GM18907 (cell line): ENCODE measurements at regions not wholly inside any gene's neighbourhood (a gene's known extent, or its start where the extent isn't known, plus 50 kb on each side); places are given as distances from the start of the nearest gene placed in this dataset.

Experiments used
- ATAC-seq: cut with Tn5 transposase; IDR thresholded peaks from one replicate; pipeline ENCODE4 v1.9.1; 2021; ENCODE audit warnings: mild to moderate bottlenecking, moderate library complexity; ENCODE audit not compliant: unreplicated experiment

- no peak for ATAC-seq
Observed at GRCh38 chr1:219405531-219406331, 207.2 kb downstream of the ZC3H11B start.

- no peak for ATAC-seq
Observed at GRCh38 chr1:219404629-219405028, 208.3 kb downstream of the ZC3H11B start.

DNA sequence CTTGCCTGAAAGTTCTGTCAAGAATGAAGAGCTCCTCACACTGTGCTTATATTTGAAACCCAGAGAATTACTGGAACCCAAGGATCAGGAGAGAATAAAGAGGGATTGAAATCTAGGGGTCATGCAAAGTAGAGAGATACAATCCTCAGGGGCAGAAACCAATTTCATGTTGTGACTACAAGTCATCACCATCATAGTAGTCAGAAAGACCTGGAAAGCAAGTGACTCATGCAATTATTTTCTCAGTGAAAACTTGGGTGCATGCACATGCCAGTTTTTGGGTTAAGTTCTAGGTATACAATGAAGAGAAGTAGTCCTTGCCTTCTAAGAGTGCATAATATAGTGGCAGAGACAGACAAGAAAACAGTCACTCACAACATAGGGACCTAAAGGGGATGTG, 210.0 kb downstream of the ZC3H11B start:
- no peak for ATAC-seq

- ATAC-seq, result no peak
Observed at GRCh38 chr1:219401724-219402625, 210.9 kb downstream of the ZC3H11B start.

GRCh38 chr1:219399446-219399845, 213.5 kb downstream of the ZC3H11B start:
- ATAC-seq, result no peak

- no peak for ATAC-seq
Observed at GRCh38 chr1:219398815-219399396, 214.0 kb downstream of the ZC3H11B start.

DNA sequence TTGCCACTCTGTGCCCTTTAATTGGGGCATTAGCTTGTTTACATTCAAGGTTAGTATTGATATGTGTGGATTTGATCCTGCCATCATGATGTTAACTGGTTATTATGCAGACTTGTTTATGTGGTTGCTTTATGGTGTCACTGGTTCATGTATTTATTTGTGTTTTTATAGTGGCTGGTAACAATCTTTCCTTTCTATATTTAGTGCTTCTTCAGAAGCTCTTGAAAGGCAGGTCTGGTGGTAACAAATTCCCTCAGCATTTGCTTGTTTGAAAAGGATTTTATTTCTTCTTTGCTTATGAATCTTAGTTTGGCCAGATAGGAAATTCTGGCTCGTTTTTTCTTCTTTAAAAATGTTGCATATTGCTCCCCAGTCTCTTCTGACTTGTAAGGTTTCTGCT, 215.4 kb downstream of the ZC3H11B start:
- ATAC-seq, result no peak

DNA sequence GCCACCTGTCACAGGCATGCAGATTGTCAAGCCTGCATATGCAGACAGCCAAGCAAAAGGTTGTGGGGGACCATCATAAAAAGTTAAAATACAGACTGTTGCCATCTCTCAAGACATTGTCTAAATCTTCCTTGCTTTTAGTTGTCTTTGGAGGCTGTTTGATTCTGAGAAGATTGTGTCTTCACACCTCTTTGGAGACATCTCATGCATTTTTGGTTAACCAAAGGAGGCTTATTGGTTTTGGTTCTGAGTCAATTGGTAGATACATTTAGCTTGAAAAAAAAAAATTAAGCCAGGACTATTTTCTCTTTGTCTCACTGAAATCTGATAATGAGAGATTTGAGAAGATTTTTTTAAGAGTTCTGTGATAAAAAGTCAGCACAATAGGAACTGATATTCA, 217.6 kb downstream of the LYPLAL1 start:
- ATAC-seq, result no peak

GRCh38 chr1:219387211-219387610, 213.5 kb downstream of the LYPLAL1 start:
- no peak for ATAC-seq

DNA sequence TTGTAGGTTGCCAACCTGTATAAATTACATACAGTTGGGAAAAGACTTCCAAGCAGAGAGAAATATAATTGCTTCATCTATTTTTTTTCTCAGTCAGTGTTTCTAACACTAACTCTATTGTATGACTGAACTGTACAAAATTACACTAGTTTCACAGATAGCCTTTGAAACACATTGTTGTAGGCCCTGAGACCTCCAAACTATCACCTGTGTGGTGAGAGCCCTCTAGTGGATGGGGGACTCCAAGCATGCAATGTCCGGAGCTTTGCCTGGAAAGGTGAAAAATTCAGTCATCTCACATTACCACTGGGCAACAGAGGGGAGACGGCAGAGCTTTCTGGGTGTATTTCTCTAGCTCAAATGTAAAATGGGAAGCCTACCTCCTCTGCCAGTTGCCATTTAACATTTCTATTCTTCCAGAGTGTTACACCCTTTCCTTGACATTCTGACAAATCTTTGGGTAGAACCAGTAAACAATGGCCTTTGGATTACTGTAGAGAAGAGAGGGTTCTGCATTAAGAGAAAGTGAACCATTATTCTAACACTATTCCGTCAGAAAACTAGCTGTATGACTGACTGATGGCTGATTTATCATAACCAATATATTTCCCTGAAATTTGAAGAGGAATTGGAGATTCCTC, 212.2 kb downstream of the LYPLAL1 start:
- ATAC-seq, result peak; percentile 95

GRCh38 chr1:219383281-219383680, 209.6 kb downstream of the LYPLAL1 start:
- no peak for ATAC-seq

DNA sequence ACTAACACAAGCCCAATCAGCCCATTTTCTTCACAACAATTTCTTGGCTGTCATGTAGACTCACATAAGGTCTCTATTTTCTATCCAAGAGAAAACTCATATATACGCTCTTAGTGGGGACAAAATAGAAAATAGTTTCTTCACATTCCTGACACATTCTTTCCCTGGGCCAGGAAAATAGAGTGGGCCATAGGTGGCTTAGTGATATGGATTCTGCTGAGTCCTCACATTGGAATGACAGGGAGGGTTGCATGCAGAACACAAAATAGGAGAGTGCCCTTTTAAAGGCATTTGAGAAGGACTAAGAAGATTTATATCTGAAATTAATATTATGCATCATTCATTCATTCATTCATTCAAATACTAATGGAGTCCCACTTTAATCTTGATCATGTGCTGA, 207.7 kb downstream of the LYPLAL1 start:
- no peak for ATAC-seq

DNA sequence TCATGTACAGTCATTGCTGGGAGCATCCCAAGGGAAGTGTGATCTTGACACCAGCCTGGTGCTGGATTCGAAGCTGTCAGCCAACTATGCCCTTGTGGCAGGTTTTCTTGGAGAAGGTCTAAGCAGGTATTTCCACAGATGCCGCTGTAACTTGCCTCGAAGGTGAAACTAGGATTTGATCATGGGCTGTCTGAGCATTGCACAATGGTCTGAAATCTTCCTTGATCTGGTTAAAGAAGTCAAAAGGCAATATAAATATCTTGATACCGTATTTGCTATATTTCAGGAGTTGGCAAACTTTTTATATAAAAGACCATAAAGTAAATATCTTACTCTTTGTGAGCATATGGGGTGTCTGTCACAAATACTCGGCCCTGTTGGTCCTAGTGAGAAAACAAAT, 206.8 kb downstream of the LYPLAL1 start:
- no peak for ATAC-seq

DNA sequence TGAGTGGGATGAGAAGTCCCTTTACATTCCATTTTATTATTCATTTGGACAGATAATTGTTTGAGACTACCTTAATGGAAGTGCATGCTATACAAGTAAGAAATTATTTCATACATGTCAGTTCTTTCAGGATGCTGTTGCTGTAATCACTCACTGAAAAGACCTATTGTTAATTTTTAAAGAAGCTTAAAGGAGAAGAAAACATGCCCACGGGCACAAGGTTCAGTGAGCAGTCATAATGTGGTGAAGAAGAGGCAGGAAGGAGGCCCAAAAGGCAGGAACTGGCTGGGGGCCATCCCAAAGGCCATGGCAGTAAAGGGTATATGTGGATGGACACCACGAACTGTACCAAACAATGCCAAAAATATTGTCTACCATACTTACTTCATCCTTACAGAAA, 206.0 kb downstream of the LYPLAL1 start:
- no peak for ATAC-seq

DNA sequence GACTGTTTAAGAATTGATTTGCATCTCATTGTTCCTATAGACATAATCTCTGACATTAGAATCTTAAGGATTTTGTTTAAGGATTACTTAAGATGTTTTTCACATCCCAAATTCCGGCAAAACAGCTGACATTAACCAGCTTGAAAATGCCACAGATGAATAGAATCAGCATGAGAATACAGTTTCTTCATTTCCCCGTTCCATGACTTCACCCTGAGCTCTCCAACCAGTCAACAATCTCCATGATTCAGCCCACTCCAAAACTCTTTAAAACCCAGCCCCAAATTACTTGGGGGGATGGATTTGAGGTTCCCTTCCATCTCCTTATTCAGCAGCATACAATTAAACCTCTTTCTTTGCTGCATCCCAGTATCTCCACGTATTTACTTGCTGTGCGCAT, 201.0 kb downstream of the LYPLAL1 start:
- no peak for ATAC-seq

DNA sequence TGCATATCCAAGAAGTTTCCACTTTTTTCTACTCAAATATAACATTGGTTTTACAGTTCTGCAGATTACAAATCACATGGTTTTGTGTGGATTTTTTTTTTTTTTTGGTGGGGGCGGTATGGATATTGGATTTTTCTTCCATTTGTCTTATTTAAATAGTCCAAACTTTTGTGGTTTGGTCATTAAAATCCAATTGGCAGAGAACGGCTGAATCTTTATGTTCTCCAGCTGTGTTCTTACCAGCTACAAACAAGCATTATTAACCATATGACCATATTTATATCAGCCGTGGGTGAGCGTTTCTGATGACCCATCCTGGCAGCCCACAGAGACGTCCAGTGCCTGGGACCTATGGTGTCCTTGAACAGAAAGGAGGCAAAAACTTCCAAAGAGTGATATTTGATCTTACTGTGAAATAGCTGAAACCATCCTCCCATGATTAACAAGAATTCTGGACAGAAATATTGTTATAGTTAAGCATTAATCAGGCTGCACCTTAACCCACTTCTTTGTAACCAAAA, 200.4 kb downstream of the LYPLAL1 start:
- ATAC-seq, result no peak

DNA sequence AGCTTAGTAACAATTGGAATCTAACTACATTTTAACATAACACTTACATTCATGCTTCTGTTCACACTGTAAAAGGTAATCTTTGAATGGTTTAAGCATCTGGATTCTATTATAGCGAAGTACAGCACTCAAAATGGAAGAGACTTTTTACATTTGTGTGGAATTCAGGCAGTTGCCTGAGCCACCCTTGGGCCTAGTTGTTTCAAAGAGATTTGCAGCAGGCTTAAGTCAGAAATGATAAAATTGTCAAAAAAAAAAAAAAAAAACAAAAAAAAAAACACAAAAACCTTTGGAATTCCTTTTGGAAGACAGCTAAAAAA, 199.9 kb downstream of the LYPLAL1 start:
- no peak for ATAC-seq

DNA sequence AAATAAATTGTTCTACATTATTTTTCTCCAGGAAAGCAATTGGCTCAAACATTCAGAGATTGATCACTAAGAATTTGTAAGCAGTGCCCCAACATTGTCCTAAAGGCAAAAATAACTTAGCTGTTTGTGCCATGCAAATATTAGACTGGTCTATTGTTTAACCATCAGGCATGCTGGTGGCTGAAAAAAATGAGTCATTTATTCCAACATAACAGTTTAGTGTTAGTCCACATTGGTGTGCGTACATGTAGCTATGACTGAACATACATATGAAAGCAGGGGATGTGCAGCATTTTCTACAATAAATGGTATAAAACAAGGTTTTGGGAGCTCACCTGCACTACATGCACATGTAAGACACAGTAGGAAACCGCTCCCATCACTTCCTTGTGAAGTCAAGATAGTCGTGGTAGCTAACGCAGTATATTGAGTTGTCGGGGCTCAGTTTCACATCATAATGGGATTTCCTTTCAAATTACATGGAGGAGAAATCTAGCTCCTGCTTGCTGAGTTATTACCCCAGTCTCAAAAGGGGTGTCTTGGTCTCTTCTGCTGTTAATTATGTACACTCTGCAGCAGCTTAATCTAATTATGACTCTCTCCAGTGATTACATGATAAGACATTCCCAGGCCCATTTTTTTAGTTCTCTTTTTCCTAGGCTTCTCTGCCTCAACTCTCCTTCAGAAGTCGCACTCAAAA, 199.4 kb downstream of the LYPLAL1 start:
- ATAC-seq, result no peak

GRCh38 chr1:219371471-219371870, 197.8 kb downstream of the LYPLAL1 start:
- no peak for ATAC-seq

- no peak for ATAC-seq
Observed at GRCh38 chr1:219367496-219367895, 193.8 kb downstream of the LYPLAL1 start.

GRCh38 chr1:219365451-219365850, 191.8 kb downstream of the LYPLAL1 start:
- no peak for ATAC-seq
